ENCODE measurements at regions not wholly inside any gene's neighbourhood (a gene's known extent, or its start where the extent isn't known, plus 50 kb on each side); places are given as distances from the start of the nearest gene placed in this dataset.

GRCh38 chr1:189027512-189027911 lies 1450.2 kb downstream of the BRINP3 start:
- intact Hi-C loops (cut with DNase I), result no loop called here
- ATAC-seq (no peak), DNase-seq (no peak)
- Histone ChIP-seq H3K27ac (no peak overlapping the region), H3K9me3 (no peaks in the 10 kb centered on the region), H3K27me3 (no peaks in the 10 kb centered on the region), H3K4me1 (no peaks in the 10 kb centered on the region), H3K4me3 (no peak overlapping the region), H3K36me3 (replicated peaks in 1 of 2; ENCODE audit: insufficient read depth in 1 of 2, low read depth in 2 of 2) (no peaks in the 10 kb centered on the region)
- 47 to 48% methylated on average over 5 of the region's 5 CpGs for WGBS, 2 donors
- TF ChIP-seq, protein P1, sequence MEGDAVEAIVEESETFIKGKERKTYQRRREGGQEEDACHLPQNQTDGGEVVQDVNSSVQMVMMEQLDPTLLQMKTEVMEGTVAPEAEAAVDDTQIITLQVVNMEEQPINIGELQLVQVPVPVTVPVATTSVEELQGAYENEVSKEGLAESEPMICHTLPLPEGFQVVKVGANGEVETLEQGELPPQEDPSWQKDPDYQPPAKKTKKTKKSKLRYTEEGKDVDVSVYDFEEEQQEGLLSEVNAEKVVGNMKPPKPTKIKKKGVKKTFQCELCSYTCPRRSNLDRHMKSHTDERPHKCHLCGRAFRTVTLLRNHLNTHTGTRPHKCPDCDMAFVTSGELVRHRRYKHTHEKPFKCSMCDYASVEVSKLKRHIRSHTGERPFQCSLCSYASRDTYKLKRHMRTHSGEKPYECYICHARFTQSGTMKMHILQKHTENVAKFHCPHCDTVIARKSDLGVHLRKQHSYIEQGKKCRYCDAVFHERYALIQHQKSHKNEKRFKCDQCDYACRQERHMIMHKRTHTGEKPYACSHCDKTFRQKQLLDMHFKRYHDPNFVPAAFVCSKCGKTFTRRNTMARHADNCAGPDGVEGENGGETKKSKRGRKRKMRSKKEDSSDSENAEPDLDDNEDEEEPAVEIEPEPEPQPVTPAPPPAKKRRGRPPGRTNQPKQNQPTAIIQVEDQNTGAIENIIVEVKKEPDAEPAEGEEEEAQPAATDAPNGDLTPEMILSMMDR (IDR thresholded peaks at IDR 0.05), result no peak
- no peak for TF ChIP-seq POLR2A (IDR thresholded peaks at IDR 0.05)

DNA sequence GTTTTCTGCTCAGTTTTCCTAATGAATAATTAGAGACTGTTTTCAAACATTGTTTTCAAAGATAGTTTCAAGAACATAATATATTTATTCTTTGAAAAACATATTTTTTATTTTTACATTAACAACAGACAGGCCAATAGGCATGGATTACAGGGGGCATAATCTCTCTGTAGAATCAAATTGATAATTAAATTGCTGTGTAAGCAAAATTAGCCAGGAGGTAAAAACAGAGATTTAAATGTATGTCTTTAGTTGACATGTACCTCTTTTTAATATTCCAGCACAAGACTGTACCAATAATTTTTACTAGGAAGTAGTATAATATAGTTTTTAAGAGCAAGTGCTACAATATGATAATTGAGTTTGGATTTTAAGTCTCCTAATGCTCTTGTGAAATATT lies 1444.5 kb downstream of the BRINP3 start:
- Histone ChIP-seq H3K9me3 (no peaks in the 10 kb centered on the region), H3K4me3 (no peak overlapping the region), H3K36me3 (replicated peaks in 1 of 2; ENCODE audit: insufficient read depth in 1 of 2, low read depth in 2 of 2) (no peaks in the 10 kb centered on the region), H3K27ac (no peak overlapping the region), H3K4me1 (no peaks in the 10 kb centered on the region), H3K27me3 (no peaks in the 10 kb centered on the region)
- intact Hi-C loops (cut with DNase I), result no loop called here
- no peak for DNase-seq
- TF ChIP-seq, protein P1 (IDR thresholded peaks at IDR 0.05), result no peak
- TF ChIP-seq POLR2A (IDR thresholded peaks at IDR 0.05), result no peak
- no peak for ATAC-seq

DNA sequence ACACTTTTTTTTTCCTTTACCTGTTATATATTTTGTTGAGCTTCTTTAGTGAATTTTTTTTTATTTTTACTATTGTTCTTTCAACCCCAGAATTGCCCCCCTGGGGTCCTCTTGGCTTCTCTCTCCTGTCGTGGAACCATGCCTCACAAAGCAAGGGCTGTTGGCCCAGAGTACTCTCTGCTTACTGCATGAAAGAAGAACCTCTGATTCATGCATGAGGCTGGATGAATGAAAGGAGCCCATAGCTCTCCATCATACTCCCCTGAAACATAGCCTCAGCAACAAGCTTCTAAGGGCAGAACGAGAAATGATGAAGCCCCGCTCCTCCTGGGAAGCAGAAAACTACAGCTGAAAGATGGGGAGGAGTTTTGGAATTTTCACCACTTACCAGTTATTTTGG lies 1441.0 kb downstream of the BRINP3 start:
- Histone ChIP-seq H3K27me3 (no peaks in the 10 kb centered on the region), H3K4me3 (no peak overlapping the region), H3K27ac (no peak overlapping the region), H3K9me3 (no peaks in the 10 kb centered on the region), H3K36me3 (replicated peaks in 1 of 2; ENCODE audit: insufficient read depth in 1 of 2, low read depth in 2 of 2) (no peaks in the 10 kb centered on the region), H3K4me1 (no peaks in the 10 kb centered on the region)
- WGBS, 2 donors, result 51 to 63% methylated on average over 3 of the region's 3 CpGs
- no peak for TF ChIP-seq POLR2A (IDR thresholded peaks at IDR 0.05)
- TF ChIP-seq, protein P1 (IDR thresholded peaks at IDR 0.05), result no peak
- intact Hi-C loops (cut with DNase I), result no loop called here
- ATAC-seq (no peak), DNase-seq (no peak)

DNA sequence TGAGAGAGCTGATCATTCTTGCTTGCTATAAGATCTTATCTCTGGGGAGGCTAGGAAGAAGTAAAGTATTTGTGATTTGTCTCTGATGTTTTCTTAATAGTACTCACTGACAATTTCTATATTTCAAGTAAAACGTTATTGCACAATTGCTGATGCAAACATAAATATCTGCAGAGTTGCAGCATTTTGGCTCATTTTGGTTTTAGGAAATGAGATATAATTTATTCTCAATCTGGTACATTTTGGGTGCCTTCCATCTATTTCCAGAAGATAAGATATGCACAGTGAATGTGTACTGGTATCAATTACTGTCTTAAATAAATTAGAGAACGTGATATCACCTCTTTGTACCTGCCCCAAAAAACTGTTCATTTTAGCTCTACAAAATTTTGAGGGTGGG lies 1431.5 kb downstream of the BRINP3 start:
- Histone ChIP-seq H3K27ac (no peak overlapping the region), H3K9me3 (no peaks in the 10 kb centered on the region), H3K4me1 (no peaks in the 10 kb centered on the region), H3K4me3 (no peak overlapping the region), H3K36me3 (replicated peaks in 1 of 2; ENCODE audit: insufficient read depth in 1 of 2, low read depth in 2 of 2) (no peaks in the 10 kb centered on the region), H3K27me3 (no peaks in the 10 kb centered on the region)
- no peak for DNase-seq
- ATAC-seq, result no peak
- WGBS, 2 donors, result 24 to 27% methylated on average over 2 of the region's 2 CpGs
- TF ChIP-seq POLR2A (IDR thresholded peaks at IDR 0.05), result no peak
- TF ChIP-seq, protein P1 (IDR thresholded peaks at IDR 0.05), result no peak
- intact Hi-C loops (cut with DNase I), result no loop called here

GRCh38 chr1:189084811-189085210 lies 1392.9 kb downstream of the BRINP3 start:
- H3K27me3 ChIP-seq, result no peaks in the 10 kb centered on the region
- intact Hi-C loops (cut with DNase I), result no loop called here
- TF ChIP-seq, protein P1 (IDR thresholded peaks at IDR 0.05), result no peak
- TF ChIP-seq POLR2A (IDR thresholded peaks at IDR 0.05), result no peak

More at GRCh38 chr1:189084811-189085210, 1392.9 kb downstream of the BRINP3 start:
- H3K36me3 ChIP-seq (replicated peaks in 1 of 2; ENCODE audit: insufficient read depth in 1 of 2, low read depth in 2 of 2), result no peaks in the 10 kb centered on the region
- no peak for ATAC-seq
- H3K4me1 ChIP-seq, result no peaks in the 10 kb centered on the region
- H3K9me3 ChIP-seq, result no peaks in the 10 kb centered on the region
- no peak overlapping the region for H3K4me3 ChIP-seq
- no peak for DNase-seq
- H3K27ac ChIP-seq, result no peak overlapping the region
- WGBS, 2 donors, result 24 to 29% methylated on average over 2 of the region's 2 CpGs

Data from body of pancreas (tissue), 4 donors.